K562 (cell line): ENCODE measurements at regions not wholly inside any gene's neighbourhood (a gene's known extent, or its start where the extent isn't known, plus 50 kb on each side); places are given as distances from the start of the nearest gene placed in this dataset.

Experiments used
- ATAC-seq: fragments of 200-7000 bp; cut with Tn5 transposase; 3 replicates; pipeline ENCODE4 v1.9.1; 2020; ENCODE audit warnings: moderate library complexity
- BruUV-seq: library from RNA; stranded (reverse); fragments of 400-500 nt; replicated peaks from 2 replicates; lab custom pipeline; 2021; lab: Mats Ljungman, UMichigan
- CTCF ChIA-PET: fragments of 300-600 bp; formaldehyde crosslinking; extraction: SDS; loops from one replicate; lab custom pipeline; 2021; ENCODE audit warnings: low intra/inter-chr PET ratio; lab: Yijun Ruan, JAX
- POLR2A ChIA-PET: fragments of 300-600, 350-650 bp; sonication (Branson Sonifier 250); formaldehyde crosslinking; extraction: SDS; loops from one replicate; lab custom pipeline; 2021; ENCODE audit warnings: antibody characterized with exemption, inconsistent platforms; lab: Yijun Ruan, JAX
- DNase-seq, 4 experiments: peaks; one replicate each; pipeline versions ENCODE4 v3.0.0 to v3.0.0-alpha.2; 2011 to 2018; ENCODE audit warnings: low spot score in 3 of 4, mixed read lengths in 3 of 4; ENCODE audit errors: extremely low read depth in 1 of 4
- FAIRE-seq: peaks from 2 replicates; lab custom pipeline; 2011; peaks lifted over from hg19 to GRCh38; lab: Jason Lieb, UNC
- H2AFZ ChIP-seq: 2 replicates; pipeline ENCODE4 v1.6.0; 2011; ENCODE audit warnings: low read depth, low read length, control low read depth, inconsistent platforms
- H3K27ac ChIP-seq: fragments of 200-600 bp; 3 replicates; pipeline ENCODE4 v1.8.0; 2011; ENCODE audit warnings: low read depth, mild to moderate bottlenecking, control low read depth, inconsistent platforms, low read length, moderate library complexity, mixed read lengths; ENCODE audit errors: extremely low read depth
- H3K27me3 ChIP-seq, 2 experiments: fragments of 300-600 bp in 1 of 2; 2 replicates in 1 of 2; 3 replicates in 1 of 2; pipeline versions ENCODE4 v1.6.0 to v1.8.0; 2011; ENCODE audit warnings: inconsistent platforms in 2 of 2, low read length in 2 of 2, mild to moderate bottlenecking in 1 of 2, mixed read lengths in 1 of 2, moderate library complexity in 1 of 2; ENCODE audit not compliant: control insufficient read depth in 2 of 2, insufficient read depth in 2 of 2
- H3K36me3 ChIP-seq: fragments of 300-600 bp; 3 replicates; pipeline ENCODE4 v1.8.0; 2011; ENCODE audit warnings: mild to moderate bottlenecking, low read length, inconsistent platforms; ENCODE audit not compliant: control insufficient read depth, insufficient read depth
- H3K4me1 ChIP-seq, 2 experiments: fragments of 200-600 bp in 1 of 2; replicated peaks in 1 of 2; 2 replicates in 1 of 2; 3 replicates in 1 of 2; pipeline versions ENCODE4 v1.5.1 to v1.8.0; 2011; ENCODE audit warnings: inconsistent platforms in 2 of 2, low read length in 2 of 2, mild to moderate bottlenecking in 1 of 2, mixed read lengths in 1 of 2, moderate library complexity in 1 of 2; ENCODE audit not compliant: control insufficient read depth in 2 of 2, insufficient read depth in 2 of 2
- H3K4me2 ChIP-seq: 2 replicates; pipeline ENCODE4 v1.6.1; 2011; ENCODE audit warnings: low read length, control low read depth, inconsistent platforms, mixed read lengths; ENCODE audit not compliant: insufficient read depth
- H3K4me3 ChIP-seq: fragments of 200-600 bp; sonication (generic), shearing (Covaris generic); 2 replicates; pipeline ENCODE4 v1.5.1; 2016; ENCODE audit warnings: control low read depth, inconsistent platforms
- H3K79me2 ChIP-seq: fragments of 200-600 bp; 3 replicates; pipeline ENCODE4 v1.8.0; 2011; ENCODE audit warnings: low read length, inconsistent platforms; ENCODE audit not compliant: control insufficient read depth, insufficient read depth
- H3K9ac ChIP-seq, 2 experiments: 2 replicates each; pipeline versions ENCODE4 v1.6.0 to v1.6.1; 2011; ENCODE audit warnings: low read depth in 2 of 2, low read length in 2 of 2, control low read depth in 1 of 2, inconsistent platforms in 1 of 2, mild to moderate bottlenecking in 1 of 2, mixed read lengths in 1 of 2; ENCODE audit not compliant: insufficient read depth in 1 of 2
- H3K9me1 ChIP-seq: one replicate; pipeline ENCODE4 v1.6.0; 2011; ENCODE audit warnings: inconsistent platforms, mild to moderate bottlenecking, low read length, moderate library complexity; ENCODE audit not compliant: control insufficient read depth, insufficient read depth
- H3K9me3 ChIP-seq: replicated peaks from 2 replicates; pipeline ENCODE4 v1.5.1; 2011; ENCODE audit warnings: low read depth, low read length, inconsistent platforms; ENCODE audit not compliant: control insufficient read depth, insufficient read depth
- H4K20me1 ChIP-seq: replicated peaks from 2 replicates; pipeline ENCODE4 v1.6.1; 2011; ENCODE audit warnings: low read length, inconsistent platforms, mixed read lengths; ENCODE audit not compliant: control insufficient read depth, insufficient read depth
- CEBPG ChIP-seq, 3 experiments: fragments of 200-800 bp in 1 of 3; sonication (Bioruptor generic) in 1 of 3; sonication (generic) in 1 of 3; formaldehyde crosslinking in 1 of 3; IDR thresholded peaks in 2 of 3; conservative IDR thresholded peaks in 1 of 3; 2 replicates each; pipeline versions ENCODE4 v1.6.1 to v1.8.0; 2016 to 2022; ENCODE audit warnings: missing compliant biosample characterization in 2 of 3, missing genetic modification characterization in 2 of 3, mild to moderate bottlenecking in 1 of 3, missing genetic modification reagents in 1 of 3
- EP400 ChIP-seq: fragments of 450-650 bp; IDR thresholded peaks from 2 replicates; pipeline ENCODE4 v1.6.1; 2017; ENCODE audit warnings: antibody characterized with exemption, mild to moderate bottlenecking, moderate library complexity
- GTF2F1 ChIP-seq: IDR thresholded peaks from 2 replicates; pipeline ENCODE4 v1.6.1; 2011; ENCODE audit warnings: low read depth, low read length, improper control_type of control experiment
- NCOA4 ChIP-seq: fragments of 450-650 bp; IDR thresholded peaks from 2 replicates; pipeline ENCODE4 v1.6.1; 2018; ENCODE audit warnings: mild to moderate bottlenecking; ENCODE audit not compliant: partially characterized antibody
- NRF1 ChIP-seq, 2 experiments: fragments of 450-650 bp; IDR thresholded peaks in 1 of 2; conservative IDR thresholded peaks in 1 of 2; 2 replicates each; pipeline ENCODE4 v1.6.1; 2014; ENCODE audit warnings: mild to moderate bottlenecking in 2 of 2
- POLR2H ChIP-seq: IDR thresholded peaks from 2 replicates; pipeline ENCODE4 v1.6.1; 2016; ENCODE audit warnings: missing genetic modification characterization, low read depth, mild to moderate bottlenecking, control low read depth, missing compliant biosample characterization, moderate library complexity
- RB1 ChIP-seq: fragments of 450-650 bp; IDR thresholded peaks from 2 replicates; pipeline ENCODE4 v1.6.1; 2017; ENCODE audit warnings: low read depth, mild to moderate bottlenecking
- SREBF2 ChIP-seq: sonication (generic); formaldehyde crosslinking; IDR thresholded peaks from 2 replicates; pipeline ENCODE4 v1.4.0; 2020; ENCODE audit warnings: mild to moderate bottlenecking, missing genetic modification reagents
- STAG1 ChIP-seq: sonication (generic); formaldehyde crosslinking; IDR thresholded peaks from 2 replicates; pipeline ENCODE4 v1.5.0; 2020; ENCODE audit warnings: missing genetic modification reagents, borderline replicate concordance
- XRCC4 ChIP-seq: IDR thresholded peaks from one replicate; pipeline ENCODE4 v1.6.1; 2011; ENCODE audit not compliant: insufficient read depth, insufficient read length; ENCODE audit errors: extremely low read depth
- ZNF239 ChIP-seq: fragments of 250-450 bp; sonication (Bioruptor Pico); IDR thresholded peaks from 2 replicates; pipeline ENCODE4 v1.4.0; 2020; ENCODE audit warnings: mild to moderate bottlenecking
- ZNF316 ChIP-seq: fragments of 450-650 bp; IDR thresholded peaks from 2 replicates; pipeline ENCODE4 v1.6.1; 2016
- ZNF830 ChIP-seq: fragments of 250-450 bp; sonication (Bioruptor Pico); IDR thresholded peaks from 2 replicates; pipeline ENCODE4 v1.5.0; 2021; ENCODE audit warnings: mild to moderate bottlenecking
- WGBS: fragments of 100-300 bp; shearing (Covaris generic); methylation state at CpG from one replicate; pipeline ENCODE4 v1.1.6; 2016; ENCODE audit warnings: low coverage, mixed read lengths; ENCODE audit not compliant: insufficient coverage; ENCODE audit errors: missing lambda C conversion rate; 5-methylcytosine and 5-hydroxymethylcytosine counted together
- in situ Hi-C: fragments of 300-500 bp; cut with MboI; formaldehyde crosslinking; loops from 4 replicates; pipeline ENCODE4 v1.15.0; 2018; ENCODE audit warnings: inconsistent platforms, mixed read lengths
- intact Hi-C: fragments of 100-400 bp; cut with micrococcal nuclease; formaldehyde crosslinking; loops from 2 replicates; pipeline ENCODE4 v1.14.2; 2022
- TF ChIP-seq, protein P1 (sequence below): sonication (generic); formaldehyde crosslinking; IDR thresholded peaks from 2 replicates; pipeline ENCODE4 v1.8.0; 2023; ENCODE audit warnings: missing genetic modification reagents, mild to moderate bottlenecking, borderline replicate concordance
- TF ChIP-seq, protein P2 (sequence below), 2 experiments: IDR thresholded peaks; 2 replicates each; pipeline ENCODE4 v1.6.1; 2011; ENCODE audit warnings: borderline replicate concordance in 1 of 2, control low read depth in 1 of 2, low read depth in 1 of 2, low read length in 1 of 2, mild to moderate bottlenecking in 1 of 2, mixed read lengths in 1 of 2, moderate library complexity in 1 of 2; ENCODE audit not compliant: insufficient read depth in 1 of 2, insufficient read length in 1 of 2, poor library complexity in 1 of 2, severe bottlenecking in 1 of 2; ENCODE audit errors: extremely low read depth in 1 of 2

DNA sequence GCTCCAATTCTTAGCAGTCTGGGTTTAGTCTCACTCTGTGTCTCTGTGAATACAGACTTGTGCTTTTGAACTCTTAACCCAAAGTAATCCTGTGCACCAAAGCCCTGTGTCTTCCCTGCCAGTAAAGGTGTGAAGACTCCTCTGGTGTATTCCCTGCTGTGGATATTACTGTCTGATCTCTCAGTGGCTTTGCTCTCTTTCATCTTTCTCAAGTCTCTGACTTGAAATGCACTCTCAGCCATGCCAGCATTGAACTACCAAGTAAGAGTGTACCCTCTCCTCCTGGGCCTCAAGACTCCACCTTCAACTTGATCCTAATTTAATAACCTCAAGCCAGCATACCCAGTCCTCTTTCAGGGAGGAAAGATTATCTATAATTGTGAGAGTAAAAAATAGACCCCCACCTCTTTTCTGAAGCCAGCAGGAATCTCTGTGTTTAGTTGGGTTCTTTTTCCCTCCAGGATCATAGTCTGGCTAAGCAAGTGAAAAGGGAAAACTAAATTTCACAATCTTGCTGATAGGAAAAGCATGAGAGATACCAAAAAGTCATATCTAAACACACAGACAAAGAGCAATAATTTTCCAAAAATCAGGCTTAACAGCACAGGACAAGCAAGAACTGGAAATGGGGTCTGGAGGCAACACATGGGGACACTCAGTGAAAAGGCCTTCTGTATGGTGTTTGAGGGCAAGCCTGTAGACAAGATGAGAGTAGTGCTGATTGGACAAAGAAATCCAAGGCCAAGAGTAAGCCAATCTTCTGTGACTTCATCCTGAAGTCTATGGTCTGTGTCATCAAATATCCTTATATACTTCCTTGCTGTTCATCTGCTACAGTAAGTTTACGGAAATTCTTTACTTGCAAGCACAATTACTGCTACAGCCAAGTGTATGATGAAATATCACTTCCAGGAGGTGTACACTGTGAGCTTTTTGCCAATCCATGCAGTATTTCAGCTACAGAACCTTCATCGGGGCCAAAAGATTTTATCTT lies 296.1 kb upstream of the TGFBR2 start:
- FAIRE-seq: no peak
- no peak for DNase-seq
- intact Hi-C loops: no loop called here
- WGBS: 10% methylated on average over 2 of the region's 2 CpGs
- no peaks in the 10 kb centered on the region for H3K27me3 ChIP-seq
- no peaks in the 10 kb centered on the region for H3K79me2 ChIP-seq
- BruUV-seq: no TSS peak
- no peak overlapping the region for H3K4me2 ChIP-seq
- no peaks in the 10 kb centered on the region for H3K36me3 ChIP-seq
- in situ Hi-C loops: no loop called here
- no peak overlapping the region for H2AFZ ChIP-seq
- H3K9me1 ChIP-seq: no peaks in the 10 kb centered on the region
- H3K27ac ChIP-seq: no peak overlapping the region
- H3K4me1 ChIP-seq: no peaks in the 10 kb centered on the region
- H3K9me3 ChIP-seq: no peaks in the 10 kb centered on the region
- no peak overlapping the region for H3K9ac ChIP-seq
- CTCF ChIA-PET: no interaction called here
- POLR2A ChIA-PET: no interaction called here
- no peaks in the 10 kb centered on the region for H4K20me1 ChIP-seq
- H3K4me3 ChIP-seq: no peak overlapping the region
- no peak for ATAC-seq
- TF ChIP-seq ZNF239 (CRISPR knock-in tag) (no peak), CEBPG (CRISPR knock-in tag; IDR thresholded peaks at IDR 0.05) (no peak), CEBPG (tag; conservative IDR thresholded peaks at IDR 0.05 in 1 of 2, IDR thresholded peaks at IDR 0.05 in 1 of 2) (no peak), SREBF2 (no peak), GTF2F1 (no peak), POLR2H (tag) (no peak), RB1 (no peak), ZNF830 (no peak), XRCC4 (no peak), NCOA4 (no peak), ZNF316 (no peak), STAG1 (CRISPR knock-in tag) (no peak), EP400 (no peak), NRF1 (conservative IDR thresholded peaks at IDR 0.05 in 1 of 2, IDR thresholded peaks at IDR 0.05 in 1 of 2) (no peak)
- TF ChIP-seq, protein P1, sequence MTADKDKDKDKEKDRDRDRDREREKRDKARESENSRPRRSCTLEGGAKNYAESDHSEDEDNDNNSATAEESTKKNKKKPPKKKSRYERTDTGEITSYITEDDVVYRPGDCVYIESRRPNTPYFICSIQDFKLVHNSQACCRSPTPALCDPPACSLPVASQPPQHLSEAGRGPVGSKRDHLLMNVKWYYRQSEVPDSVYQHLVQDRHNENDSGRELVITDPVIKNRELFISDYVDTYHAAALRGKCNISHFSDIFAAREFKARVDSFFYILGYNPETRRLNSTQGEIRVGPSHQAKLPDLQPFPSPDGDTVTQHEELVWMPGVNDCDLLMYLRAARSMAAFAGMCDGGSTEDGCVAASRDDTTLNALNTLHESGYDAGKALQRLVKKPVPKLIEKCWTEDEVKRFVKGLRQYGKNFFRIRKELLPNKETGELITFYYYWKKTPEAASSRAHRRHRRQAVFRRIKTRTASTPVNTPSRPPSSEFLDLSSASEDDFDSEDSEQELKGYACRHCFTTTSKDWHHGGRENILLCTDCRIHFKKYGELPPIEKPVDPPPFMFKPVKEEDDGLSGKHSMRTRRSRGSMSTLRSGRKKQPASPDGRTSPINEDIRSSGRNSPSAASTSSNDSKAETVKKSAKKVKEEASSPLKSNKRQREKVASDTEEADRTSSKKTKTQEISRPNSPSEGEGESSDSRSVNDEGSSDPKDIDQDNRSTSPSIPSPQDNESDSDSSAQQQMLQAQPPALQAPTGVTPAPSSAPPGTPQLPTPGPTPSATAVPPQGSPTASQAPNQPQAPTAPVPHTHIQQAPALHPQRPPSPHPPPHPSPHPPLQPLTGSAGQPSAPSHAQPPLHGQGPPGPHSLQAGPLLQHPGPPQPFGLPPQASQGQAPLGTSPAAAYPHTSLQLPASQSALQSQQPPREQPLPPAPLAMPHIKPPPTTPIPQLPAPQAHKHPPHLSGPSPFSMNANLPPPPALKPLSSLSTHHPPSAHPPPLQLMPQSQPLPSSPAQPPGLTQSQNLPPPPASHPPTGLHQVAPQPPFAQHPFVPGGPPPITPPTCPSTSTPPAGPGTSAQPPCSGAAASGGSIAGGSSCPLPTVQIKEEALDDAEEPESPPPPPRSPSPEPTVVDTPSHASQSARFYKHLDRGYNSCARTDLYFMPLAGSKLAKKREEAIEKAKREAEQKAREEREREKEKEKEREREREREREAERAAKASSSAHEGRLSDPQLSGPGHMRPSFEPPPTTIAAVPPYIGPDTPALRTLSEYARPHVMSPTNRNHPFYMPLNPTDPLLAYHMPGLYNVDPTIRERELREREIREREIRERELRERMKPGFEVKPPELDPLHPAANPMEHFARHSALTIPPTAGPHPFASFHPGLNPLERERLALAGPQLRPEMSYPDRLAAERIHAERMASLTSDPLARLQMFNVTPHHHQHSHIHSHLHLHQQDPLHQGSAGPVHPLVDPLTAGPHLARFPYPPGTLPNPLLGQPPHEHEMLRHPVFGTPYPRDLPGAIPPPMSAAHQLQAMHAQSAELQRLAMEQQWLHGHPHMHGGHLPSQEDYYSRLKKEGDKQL: no peak
- TF ChIP-seq, protein P2, sequence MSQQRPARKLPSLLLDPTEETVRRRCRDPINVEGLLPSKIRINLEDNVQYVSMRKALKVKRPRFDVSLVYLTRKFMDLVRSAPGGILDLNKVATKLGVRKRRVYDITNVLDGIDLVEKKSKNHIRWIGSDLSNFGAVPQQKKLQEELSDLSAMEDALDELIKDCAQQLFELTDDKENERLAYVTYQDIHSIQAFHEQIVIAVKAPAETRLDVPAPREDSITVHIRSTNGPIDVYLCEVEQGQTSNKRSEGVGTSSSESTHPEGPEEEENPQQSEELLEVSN (IDR thresholded peaks at IDR 0.05; ENCODE audit: borderline replicate concordance in 1 of 2, extremely low read depth in 1 of 2, insufficient read depth in 1 of 2, insufficient read length in 1 of 2, low read depth in 1 of 2, low read length in 1 of 2, poor library complexity in 1 of 2, severe bottlenecking in 1 of 2): no peak
